ENCODE measurements at regions not wholly inside any gene's neighbourhood (a gene's known extent, or its start where the extent isn't known, plus 50 kb on each side); places are given as distances from the start of the nearest gene placed in this dataset.

DNA sequence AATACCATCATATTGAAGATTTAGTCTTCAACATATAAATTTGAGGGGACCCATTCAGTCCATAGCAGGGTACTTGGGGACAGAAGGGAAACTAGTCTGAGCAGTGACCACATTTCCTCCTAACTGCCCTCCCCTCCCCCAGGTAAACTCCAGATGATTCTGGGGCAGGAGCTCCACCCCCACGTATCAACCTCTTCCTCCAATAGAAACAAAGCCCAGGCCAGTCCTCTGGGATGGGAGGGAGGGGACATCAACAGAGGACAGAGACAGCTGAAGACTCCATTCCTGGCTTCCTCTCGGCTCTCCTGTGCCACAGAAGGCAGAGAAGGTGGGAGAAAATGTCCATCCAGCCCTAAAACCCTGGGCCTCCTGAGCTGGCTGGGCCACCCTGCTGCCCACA, 85.0 kb upstream of the TOP1 start (continued):
- TF ChIP-seq, protein P1, sequence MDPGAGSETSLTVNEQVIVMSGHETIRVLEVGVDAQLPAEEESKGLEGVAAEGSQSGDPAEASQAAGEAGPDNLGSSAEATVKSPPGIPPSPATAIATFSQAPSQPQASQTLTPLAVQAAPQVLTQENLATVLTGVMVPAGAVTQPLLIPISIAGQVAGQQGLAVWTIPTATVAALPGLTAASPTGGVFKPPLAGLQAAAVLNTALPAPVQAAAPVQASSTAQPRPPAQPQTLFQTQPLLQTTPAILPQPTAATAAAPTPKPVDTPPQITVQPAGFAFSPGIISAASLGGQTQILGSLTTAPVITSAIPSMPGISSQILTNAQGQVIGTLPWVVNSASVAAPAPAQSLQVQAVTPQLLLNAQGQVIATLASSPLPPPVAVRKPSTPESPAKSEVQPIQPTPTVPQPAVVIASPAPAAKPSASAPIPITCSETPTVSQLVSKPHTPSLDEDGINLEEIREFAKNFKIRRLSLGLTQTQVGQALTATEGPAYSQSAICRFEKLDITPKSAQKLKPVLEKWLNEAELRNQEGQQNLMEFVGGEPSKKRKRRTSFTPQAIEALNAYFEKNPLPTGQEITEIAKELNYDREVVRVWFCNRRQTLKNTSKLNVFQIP (CRISPR knock-in tag; IDR thresholded peaks at IDR 0.05; ENCODE audit: borderline replicate concordance, low read depth) = no peak
- TF ChIP-seq PPARA (CRISPR knock-in tag; IDR thresholded peaks at IDR 0.05; ENCODE audit: borderline replicate concordance) = no peak
- TF ChIP-seq ZNF565 (CRISPR knock-in tag; conservative IDR thresholded peaks at IDR 0.05; ENCODE audit: low read depth) = no peak
- no peak for TF ChIP-seq ZNF70 (CRISPR knock-in tag; IDR thresholded peaks at IDR 0.05)

DNA sequence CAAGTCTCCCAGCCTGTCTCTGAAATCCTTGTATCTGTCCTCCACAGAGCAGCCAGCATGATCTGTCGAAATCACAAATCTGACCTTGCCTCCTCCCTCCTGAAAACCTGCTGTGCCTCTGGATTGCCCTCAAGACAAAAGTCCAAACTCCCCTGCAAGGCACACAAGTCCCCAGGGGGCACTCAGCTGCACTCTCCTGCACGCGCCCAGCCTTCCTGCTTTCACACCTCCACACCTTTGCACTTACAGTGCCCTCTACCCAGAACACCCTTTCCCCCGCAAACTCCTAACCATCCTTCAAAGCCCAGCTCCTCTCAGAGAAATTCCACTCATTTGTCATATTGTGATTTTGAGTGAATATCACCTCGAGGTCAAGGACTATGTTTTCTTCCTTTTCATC, 83.4 kb upstream of the TOP1 start:
- TF ChIP-seq SNAI2 (CRISPR knock-in tag; IDR thresholded peaks at IDR 0.05) (no peak), ZFP3 (CRISPR knock-in tag; IDR thresholded peaks at IDR 0.05) (peak; percentile 93)
- no peak for ATAC-seq

DNA sequence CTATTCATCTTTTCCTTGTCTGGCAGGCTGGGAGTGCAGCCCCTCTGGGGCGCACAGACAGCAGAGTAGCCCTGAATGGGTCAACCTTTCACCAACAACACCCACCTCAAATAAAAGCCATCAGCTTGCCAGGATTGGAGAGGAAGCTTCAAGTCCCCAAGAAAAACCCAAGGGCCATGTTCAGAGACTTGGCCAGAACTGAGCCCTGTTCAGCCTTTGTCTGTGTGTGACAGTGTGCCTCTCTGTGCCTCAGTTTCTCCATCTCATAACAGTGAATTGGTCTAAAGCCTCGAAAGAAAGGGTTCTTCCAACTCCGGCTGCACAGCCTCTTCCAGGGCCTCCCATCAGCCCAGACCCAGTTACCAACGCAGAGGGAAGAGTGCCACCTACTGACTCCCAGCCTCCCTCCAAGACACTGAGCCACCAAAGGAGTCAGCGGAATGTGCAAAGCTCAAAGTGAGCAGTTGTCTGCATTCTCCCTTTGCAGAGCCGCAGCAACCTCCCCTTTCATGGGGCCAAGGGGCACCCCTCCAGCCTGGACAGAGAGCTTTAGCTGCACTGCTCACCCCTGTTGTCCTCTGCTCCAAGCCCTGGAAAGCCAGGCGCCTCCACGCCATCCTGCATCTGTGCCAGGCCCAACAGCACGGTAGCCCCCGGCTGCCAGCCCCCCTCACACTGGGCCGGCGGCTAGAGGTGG, 82.7 kb upstream of the TOP1 start:
- TF ChIP-seq SNAI2 (CRISPR knock-in tag; IDR thresholded peaks at IDR 0.05) = no peak
- TF ChIP-seq ESRRG (CRISPR knock-in tag; IDR thresholded peaks at IDR 0.05) = no peak
- TF ChIP-seq ZNF565 (CRISPR knock-in tag; conservative IDR thresholded peaks at IDR 0.05; ENCODE audit: low read depth) = no peak
- ATAC-seq = peak; percentile 94

DNA sequence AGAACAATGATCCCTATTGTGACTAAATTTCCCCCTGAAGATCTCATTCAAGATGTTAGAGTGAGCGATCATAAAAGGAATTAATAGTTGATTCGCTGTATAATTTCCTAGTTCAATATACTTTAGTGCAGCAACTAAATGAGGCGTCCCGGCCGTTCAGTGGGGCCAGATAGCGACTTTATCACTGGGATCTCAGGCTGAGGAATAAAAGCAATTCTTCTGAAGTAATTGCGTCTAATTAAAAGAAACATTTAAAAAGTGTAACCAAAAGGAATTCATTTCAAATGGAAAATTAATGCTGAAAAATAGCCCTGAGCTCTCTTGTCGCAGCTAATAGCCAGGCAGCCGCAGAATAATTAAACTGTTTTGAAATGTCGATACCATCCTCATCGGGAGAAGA, 82.2 kb upstream of the TOP1 start:
- TF ChIP-seq, protein P2, sequence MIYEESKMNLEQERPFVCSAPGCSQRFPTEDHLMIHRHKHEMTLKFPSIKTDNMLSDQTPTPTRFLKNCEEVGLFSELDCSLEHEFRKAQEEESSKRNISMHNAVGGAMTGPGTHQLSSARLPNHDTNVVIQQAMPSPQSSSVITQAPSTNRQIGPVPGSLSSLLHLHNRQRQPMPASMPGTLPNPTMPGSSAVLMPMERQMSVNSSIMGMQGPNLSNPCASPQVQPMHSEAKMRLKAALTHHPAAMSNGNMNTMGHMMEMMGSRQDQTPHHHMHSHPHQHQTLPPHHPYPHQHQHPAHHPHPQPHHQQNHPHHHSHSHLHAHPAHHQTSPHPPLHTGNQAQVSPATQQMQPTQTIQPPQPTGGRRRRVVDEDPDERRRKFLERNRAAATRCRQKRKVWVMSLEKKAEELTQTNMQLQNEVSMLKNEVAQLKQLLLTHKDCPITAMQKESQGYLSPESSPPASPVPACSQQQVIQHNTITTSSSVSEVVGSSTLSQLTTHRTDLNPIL (CRISPR knock-in tag; IDR thresholded peaks at IDR 0.05; ENCODE audit: low read depth) = no peak
- TF ChIP-seq OSR1 (CRISPR knock-in tag; IDR thresholded peaks at IDR 0.05) = no peak
- no peak for TF ChIP-seq ZNF565 (CRISPR knock-in tag; conservative IDR thresholded peaks at IDR 0.05; ENCODE audit: low read depth)
- TF ChIP-seq RARB (CRISPR knock-in tag; IDR thresholded peaks at IDR 0.05) = no peak
- TF ChIP-seq, protein P1 (CRISPR knock-in tag; IDR thresholded peaks at IDR 0.05; ENCODE audit: borderline replicate concordance, low read depth) = no peak
- TF ChIP-seq, protein P3, sequence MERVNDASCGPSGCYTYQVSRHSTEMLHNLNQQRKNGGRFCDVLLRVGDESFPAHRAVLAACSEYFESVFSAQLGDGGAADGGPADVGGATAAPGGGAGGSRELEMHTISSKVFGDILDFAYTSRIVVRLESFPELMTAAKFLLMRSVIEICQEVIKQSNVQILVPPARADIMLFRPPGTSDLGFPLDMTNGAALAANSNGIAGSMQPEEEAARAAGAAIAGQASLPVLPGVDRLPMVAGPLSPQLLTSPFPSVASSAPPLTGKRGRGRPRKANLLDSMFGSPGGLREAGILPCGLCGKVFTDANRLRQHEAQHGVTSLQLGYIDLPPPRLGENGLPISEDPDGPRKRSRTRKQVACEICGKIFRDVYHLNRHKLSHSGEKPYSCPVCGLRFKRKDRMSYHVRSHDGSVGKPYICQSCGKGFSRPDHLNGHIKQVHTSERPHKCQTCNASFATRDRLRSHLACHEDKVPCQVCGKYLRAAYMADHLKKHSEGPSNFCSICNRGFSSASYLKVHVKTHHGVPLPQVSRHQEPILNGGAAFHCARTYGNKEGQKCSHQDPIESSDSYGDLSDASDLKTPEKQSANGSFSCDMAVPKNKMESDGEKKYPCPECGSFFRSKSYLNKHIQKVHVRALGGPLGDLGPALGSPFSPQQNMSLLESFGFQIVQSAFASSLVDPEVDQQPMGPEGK (CRISPR knock-in tag; IDR thresholded peaks at IDR 0.05; ENCODE audit: borderline replicate concordance) = no peak
- no peak for TF ChIP-seq ZNF8 (CRISPR knock-in tag; IDR thresholded peaks at IDR 0.05)
- no peak for TF ChIP-seq CSDC2 (CRISPR knock-in tag; IDR thresholded peaks at IDR 0.05)
- TF ChIP-seq PPARA (CRISPR knock-in tag; IDR thresholded peaks at IDR 0.05; ENCODE audit: borderline replicate concordance) = no peak
- no peak for TF ChIP-seq SNAI2 (CRISPR knock-in tag; IDR thresholded peaks at IDR 0.05)
- TF ChIP-seq ZNF70 (CRISPR knock-in tag; IDR thresholded peaks at IDR 0.05) = no peak
- TF ChIP-seq, protein P4, sequence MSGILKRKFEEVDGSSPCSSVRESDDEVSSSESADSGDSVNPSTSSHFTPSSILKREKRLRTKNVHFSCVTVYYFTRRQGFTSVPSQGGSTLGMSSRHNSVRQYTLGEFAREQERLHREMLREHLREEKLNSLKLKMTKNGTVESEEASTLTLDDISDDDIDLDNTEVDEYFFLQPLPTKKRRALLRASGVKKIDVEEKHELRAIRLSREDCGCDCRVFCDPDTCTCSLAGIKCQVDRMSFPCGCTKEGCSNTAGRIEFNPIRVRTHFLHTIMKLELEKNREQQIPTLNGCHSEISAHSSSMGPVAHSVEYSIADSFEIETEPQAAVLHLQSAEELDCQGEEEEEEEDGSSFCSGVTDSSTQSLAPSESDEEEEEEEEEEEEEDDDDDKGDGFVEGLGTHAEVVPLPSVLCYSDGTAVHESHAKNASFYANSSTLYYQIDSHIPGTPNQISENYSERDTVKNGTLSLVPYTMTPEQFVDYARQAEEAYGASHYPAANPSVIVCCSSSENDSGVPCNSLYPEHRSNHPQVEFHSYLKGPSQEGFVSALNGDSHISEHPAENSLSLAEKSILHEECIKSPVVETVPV (CRISPR knock-in tag; IDR thresholded peaks at IDR 0.05) = no peak
- TF ChIP-seq, protein P5, sequence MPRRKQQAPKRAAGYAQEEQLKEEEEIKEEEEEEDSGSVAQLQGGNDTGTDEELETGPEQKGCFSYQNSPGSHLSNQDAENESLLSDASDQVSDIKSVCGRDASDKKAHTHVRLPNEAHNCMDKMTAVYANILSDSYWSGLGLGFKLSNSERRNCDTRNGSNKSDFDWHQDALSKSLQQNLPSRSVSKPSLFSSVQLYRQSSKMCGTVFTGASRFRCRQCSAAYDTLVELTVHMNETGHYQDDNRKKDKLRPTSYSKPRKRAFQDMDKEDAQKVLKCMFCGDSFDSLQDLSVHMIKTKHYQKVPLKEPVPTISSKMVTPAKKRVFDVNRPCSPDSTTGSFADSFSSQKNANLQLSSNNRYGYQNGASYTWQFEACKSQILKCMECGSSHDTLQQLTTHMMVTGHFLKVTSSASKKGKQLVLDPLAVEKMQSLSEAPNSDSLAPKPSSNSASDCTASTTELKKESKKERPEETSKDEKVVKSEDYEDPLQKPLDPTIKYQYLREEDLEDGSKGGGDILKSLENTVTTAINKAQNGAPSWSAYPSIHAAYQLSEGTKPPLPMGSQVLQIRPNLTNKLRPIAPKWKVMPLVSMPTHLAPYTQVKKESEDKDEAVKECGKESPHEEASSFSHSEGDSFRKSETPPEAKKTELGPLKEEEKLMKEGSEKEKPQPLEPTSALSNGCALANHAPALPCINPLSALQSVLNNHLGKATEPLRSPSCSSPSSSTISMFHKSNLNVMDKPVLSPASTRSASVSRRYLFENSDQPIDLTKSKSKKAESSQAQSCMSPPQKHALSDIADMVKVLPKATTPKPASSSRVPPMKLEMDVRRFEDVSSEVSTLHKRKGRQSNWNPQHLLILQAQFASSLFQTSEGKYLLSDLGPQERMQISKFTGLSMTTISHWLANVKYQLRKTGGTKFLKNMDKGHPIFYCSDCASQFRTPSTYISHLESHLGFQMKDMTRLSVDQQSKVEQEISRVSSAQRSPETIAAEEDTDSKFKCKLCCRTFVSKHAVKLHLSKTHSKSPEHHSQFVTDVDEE (CRISPR knock-in tag; IDR thresholded peaks at IDR 0.05) = no peak

More for the DNA sequence above, 82.2 kb upstream of the TOP1 start:
- no peak for ATAC-seq
